Activated B cell treated with CpG ODN at 0.5 μM for 24 hours (primary cell): ENCODE measurements at regions not wholly inside any gene's neighbourhood (a gene's known extent, or its start where the extent isn't known, plus 50 kb on each side); places are given as distances from the start of the nearest gene placed in this dataset.

Experiments
- ATAC-seq: fragments of 200-7000 bp; cut with Tn5 transposase; one replicate; pipeline ENCODE4 v1.10.0; 2021; ENCODE audit warnings: low read depth, mild to moderate bottlenecking, moderate library complexity
- CTCF ChIA-PET: fragments of 350-600 bp; sonication (Branson Sonifier 250); formaldehyde crosslinking; loops from one replicate; lab custom pipeline; 2021; ENCODE audit warnings: antibody characterized with exemption; lab: Charles Lee
- POLR2A ChIA-PET: fragments of 350-600 bp; sonication (Branson Sonifier 250); formaldehyde crosslinking; loops from one replicate; lab custom pipeline; 2021; ENCODE audit warnings: antibody characterized with exemption; lab: Charles Lee
- DNase-seq: peaks from one replicate; pipeline ENCODE4 v3.0.0; 2022
- H3K27ac Mint-ChIP-seq: one replicate; pipeline ENCODE4 v1.8.0; 2020; ENCODE audit warnings: mixed read lengths
- H3K27me3 Mint-ChIP-seq: one replicate; pipeline ENCODE4 v1.8.0; 2021; ENCODE audit warnings: mixed read lengths
- H3K36me3 Mint-ChIP-seq: one replicate; pipeline ENCODE4 v1.8.0; 2021; ENCODE audit warnings: low read depth, mixed read lengths
- H3K4me1 Mint-ChIP-seq: one replicate; pipeline ENCODE4 v1.8.0; 2021; ENCODE audit warnings: mixed read lengths
- H3K4me3 Mint-ChIP-seq: one replicate; pipeline ENCODE4 v1.8.0; 2020; ENCODE audit warnings: mild to moderate bottlenecking, mixed read lengths
- H3K9me3 Mint-ChIP-seq: one replicate; pipeline ENCODE4 v1.8.0; 2020; ENCODE audit warnings: mixed read lengths
- CTCF ChIP-seq: fragments of 200-600 bp; IDR thresholded peaks from one replicate; pipeline ENCODE4 v1.8.0; 2022; ENCODE audit warnings: antibody characterized with exemption, mild to moderate bottlenecking
- intact Hi-C: fragments of 100-400 bp; cut with micrococcal nuclease; formaldehyde crosslinking; loops from one replicate; pipeline ENCODE4 v1.15.1; 2024

- POLR2A ChIA-PET: no interaction called here
- no peak for DNase-seq
- H3K27ac Mint-ChIP-seq: no peak overlapping the region
These were observed 104.7 kb downstream of the NKX6-1 start for GRCh38 chr4:84394386-84394785.

GRCh38 chr4:84392951-84393590 lies 106.0 kb downstream of the NKX6-1 start:
- no peaks in the 10 kb centered on the region for H3K4me1 Mint-ChIP-seq
- H3K4me3 Mint-ChIP-seq: no peak overlapping the region

More at GRCh38 chr4:84394386-84394785, 104.7 kb downstream of the NKX6-1 start:
- Mint-ChIP-seq H3K36me3 (no peaks in the 10 kb centered on the region), H3K27me3 (no peaks in the 10 kb centered on the region), H3K4me3 (no peak overlapping the region), H3K4me1 (no peaks in the 10 kb centered on the region), H3K9me3 (no peaks in the 10 kb centered on the region)
- TF ChIP-seq CTCF: no peak
- ATAC-seq: no peak
- CTCF ChIA-PET: no interaction called here
- intact Hi-C loops: no loop called here

GRCh38 chr4:84389406-84389805 lies 109.7 kb downstream of the NKX6-1 start:
- DNase-seq: no peak
- POLR2A ChIA-PET: no interaction called here

More at GRCh38 chr4:84392951-84393590, 106.0 kb downstream of the NKX6-1 start:
- Mint-ChIP-seq H3K9me3 (no peaks in the 10 kb centered on the region), H3K27me3 (no peaks in the 10 kb centered on the region), H3K36me3 (no peaks in the 10 kb centered on the region), H3K27ac (no peak overlapping the region)
- DNase-seq (no peak), ATAC-seq (no peak)
- TF ChIP-seq CTCF: no peak
- CTCF ChIA-PET: no interaction called here
- intact Hi-C loops: no loop called here
- POLR2A ChIA-PET: no interaction called here

GRCh38 chr4:84385203-84385602 lies 113.9 kb downstream of the NKX6-1 start:
- CTCF ChIA-PET: no interaction called here
- no peak for DNase-seq
- no peak for TF ChIP-seq CTCF
- POLR2A ChIA-PET: no interaction called here
- H3K36me3 Mint-ChIP-seq: no peaks in the 10 kb centered on the region
- H3K27me3 Mint-ChIP-seq: peaks cover 2% of the 10 kb centered on the region
- no peak overlapping the region for H3K27ac Mint-ChIP-seq
- no peak overlapping the region for H3K4me3 Mint-ChIP-seq
- intact Hi-C loops: no loop called here
- H3K9me3 Mint-ChIP-seq: no peaks in the 10 kb centered on the region
- ATAC-seq: no peak
- no peaks in the 10 kb centered on the region for H3K4me1 Mint-ChIP-seq

More at GRCh38 chr4:84389406-84389805, 109.7 kb downstream of the NKX6-1 start:
- no peaks in the 10 kb centered on the region for H3K36me3 Mint-ChIP-seq
- H3K4me1 Mint-ChIP-seq: no peaks in the 10 kb centered on the region
- no peaks in the 10 kb centered on the region for H3K9me3 Mint-ChIP-seq
- intact Hi-C loops: no loop called here
- CTCF ChIA-PET: no interaction called here
- ATAC-seq: no peak
- no peaks in the 10 kb centered on the region for H3K27me3 Mint-ChIP-seq
- H3K4me3 Mint-ChIP-seq: no peak overlapping the region
- TF ChIP-seq CTCF: no peak
- H3K27ac Mint-ChIP-seq: no peak overlapping the region

- H3K36me3 Mint-ChIP-seq: no peaks in the 10 kb centered on the region
- H3K4me3 Mint-ChIP-seq: no peak overlapping the region
- H3K27me3 Mint-ChIP-seq: peaks cover 5% of the 10 kb centered on the region
- POLR2A ChIA-PET: no interaction called here
- intact Hi-C loops: no loop called here
- no peaks in the 10 kb centered on the region for H3K4me1 Mint-ChIP-seq
- ATAC-seq (no peak), DNase-seq (no peak)
- TF ChIP-seq CTCF: no peak
- H3K27ac Mint-ChIP-seq: no peak overlapping the region
- no peaks in the 10 kb centered on the region for H3K9me3 Mint-ChIP-seq
- CTCF ChIA-PET: no interaction called here
These were observed 114.3 kb downstream of the NKX6-1 start for GRCh38 chr4:84384801-84385200.
